NCI-H2227 (cell line): ENCODE measurements at regions not wholly inside any gene's neighbourhood (a gene's known extent, or its start where the extent isn't known, plus 50 kb on each side); places are given as distances from the start of the nearest gene placed in this dataset.

Source experiments
- DNase-seq: peaks from one replicate; lab custom pipeline; 2025; ENCODE audit not compliant: unreplicated experiment; lab: John Stamatoyannopoulos, UW

DNA sequence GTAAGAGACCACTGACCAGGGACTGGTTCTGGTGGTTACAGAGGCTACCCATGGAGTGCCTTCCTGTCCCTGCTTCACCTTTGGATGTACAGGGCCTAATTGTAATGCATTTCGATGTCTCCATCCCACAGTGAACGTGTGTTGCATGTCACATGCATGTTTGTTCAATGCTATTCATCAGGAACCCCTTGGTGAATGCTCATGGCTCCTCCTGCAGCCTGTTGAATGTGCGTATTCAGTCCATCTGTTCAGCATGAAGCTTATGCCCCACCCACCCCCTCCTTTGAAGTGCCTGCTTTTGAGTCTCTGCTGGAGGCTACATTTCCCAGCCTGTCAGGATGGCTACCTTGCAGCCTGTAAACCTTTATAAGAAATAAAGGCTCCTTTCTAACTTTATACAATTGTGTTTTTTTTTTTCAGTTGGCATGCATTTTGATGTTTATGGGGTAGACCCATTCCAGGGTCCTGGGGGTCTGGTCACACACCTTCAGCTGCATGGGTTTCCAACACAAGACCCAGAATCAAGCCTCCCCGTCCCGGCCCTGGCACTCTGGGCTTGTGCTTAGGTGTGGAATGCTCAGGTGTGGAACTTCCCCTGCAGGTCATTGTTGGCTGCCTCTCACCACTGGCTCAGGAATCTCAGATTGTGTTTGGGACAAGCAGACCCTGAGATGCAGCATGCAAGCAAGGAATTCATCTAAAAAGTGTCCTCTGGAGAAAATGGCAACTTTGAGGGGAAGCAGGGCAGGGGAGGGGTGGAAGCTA lies 238.8 kb upstream of the HDAC4 start:
- no peak for DNase-seq

DNA sequence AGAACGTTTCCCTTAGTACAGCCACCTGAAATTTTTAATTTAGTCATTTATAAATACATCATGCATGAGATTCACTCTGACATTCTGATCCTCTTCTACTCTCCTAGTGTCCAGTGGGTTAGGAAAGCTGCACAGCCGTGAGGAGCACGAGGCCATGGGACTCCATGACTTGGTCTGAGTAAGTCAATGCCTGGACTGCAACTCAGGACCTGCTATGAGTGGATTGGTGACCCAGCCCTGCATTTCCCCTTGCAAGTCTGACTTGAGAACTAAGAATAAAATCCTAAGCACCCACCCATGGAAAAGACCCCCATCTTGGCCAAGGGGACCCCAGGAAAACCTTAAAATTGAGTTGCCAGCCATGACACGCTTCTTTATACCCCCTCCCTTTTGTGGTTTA lies 237.6 kb upstream of the HDAC4 start:
- DNase-seq = no peak

DNA sequence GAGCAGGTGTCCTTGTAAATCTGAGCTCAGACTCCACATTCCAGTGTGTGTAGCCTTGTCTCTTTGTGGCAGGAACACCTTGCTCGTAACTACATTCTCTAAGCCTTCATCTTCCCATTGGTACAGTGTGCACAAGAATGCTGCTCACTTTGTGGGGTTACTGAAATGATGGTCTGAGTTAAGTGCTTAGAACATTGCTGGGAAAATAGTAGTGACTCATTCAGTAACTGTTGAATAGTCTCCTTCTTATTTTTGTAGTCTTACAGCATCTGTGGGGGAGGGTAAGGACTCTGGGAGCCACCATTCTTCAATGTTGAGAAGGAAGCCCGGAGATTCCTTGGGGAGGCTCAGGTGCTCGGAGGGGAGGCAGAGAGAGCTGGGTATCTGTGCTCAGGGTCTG lies 236.0 kb upstream of the HDAC4 start:
- DNase-seq = no peak

DNA sequence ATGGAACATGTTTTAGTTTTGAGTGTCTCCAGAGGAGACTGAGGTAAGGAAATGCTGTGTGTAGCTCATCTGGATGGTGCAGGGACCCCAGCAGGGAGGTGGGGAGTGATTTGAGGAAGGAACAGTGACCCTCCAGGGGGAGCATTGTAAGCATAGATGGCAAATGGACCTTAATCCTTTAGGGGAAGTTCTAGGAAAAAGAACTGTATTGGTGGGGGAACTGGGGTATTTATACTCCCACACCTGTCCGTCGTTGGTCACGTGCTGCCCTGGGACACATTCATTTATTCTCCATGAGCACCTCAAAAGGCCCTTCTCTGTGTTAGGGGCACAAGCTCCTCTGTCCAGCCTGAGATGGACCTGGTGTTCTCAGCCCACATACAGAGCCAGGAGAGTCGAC lies 233.9 kb upstream of the HDAC4 start:
- no peak for DNase-seq

DNA sequence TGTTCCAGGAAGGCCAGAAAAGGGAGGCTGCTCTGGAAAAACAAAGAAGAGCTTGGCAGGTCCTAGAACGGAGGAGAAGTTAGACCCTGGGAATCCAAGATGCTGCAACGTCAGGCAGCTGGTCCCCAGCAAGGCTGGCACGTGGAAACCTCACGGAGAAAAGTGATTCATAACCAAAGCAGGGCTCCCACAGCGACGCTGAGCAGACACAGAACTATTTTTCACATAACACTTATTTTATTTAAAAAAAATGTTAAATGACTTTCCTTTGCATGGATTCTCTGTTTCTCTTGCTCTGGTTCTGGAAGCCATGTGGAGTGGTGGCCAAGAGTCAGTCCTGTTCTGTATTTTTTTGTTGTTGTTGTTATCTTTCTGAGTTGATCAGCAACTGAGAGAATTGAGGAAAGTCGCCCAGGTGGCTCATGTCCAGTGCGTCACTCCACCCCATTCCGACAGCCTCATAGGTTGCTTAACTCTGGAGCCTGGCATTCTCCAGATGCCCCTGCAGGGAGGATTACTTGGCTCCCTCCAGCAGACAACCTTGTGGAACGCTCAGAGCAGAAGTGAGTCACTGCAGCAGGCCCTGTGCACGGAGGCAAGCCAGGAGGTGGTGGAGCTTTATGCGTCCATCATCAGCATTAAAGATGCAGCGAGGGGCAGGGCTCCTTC lies 229.9 kb upstream of the HDAC4 start:
- DNase-seq = no peak

DNA sequence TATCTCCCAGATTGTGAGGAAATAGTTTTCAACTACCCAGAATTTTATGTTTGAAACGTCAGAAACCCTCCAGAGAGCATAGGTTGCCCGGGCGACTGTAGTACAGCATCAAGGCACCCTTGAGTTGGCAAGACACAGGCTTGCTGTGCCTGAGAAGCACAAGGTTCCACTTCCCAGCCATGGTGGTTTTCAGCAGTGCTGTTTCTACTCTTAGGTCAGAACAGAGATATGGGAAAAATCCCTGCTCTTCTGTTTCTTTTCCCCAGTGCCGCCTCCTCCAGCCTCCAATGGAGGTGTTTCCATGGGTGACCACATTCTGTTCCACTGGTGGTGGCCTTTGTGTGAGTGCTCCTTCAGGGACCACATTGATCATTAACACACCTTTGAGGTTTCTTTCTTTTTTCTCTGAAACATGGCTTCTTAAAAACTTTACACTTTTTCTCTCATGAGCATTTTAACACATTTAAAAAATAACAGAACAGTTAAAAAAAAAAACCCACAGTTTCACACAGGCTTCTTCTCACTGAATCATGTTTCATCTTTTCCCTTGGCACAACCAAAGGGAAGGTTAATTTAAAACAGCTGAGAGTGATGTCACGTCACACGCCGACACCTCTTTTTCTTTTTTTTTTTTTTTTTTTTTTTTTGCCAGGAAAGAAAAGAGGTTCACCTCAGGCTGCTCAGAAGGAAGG lies 229.3 kb upstream of the HDAC4 start:
- no peak for DNase-seq

DNA sequence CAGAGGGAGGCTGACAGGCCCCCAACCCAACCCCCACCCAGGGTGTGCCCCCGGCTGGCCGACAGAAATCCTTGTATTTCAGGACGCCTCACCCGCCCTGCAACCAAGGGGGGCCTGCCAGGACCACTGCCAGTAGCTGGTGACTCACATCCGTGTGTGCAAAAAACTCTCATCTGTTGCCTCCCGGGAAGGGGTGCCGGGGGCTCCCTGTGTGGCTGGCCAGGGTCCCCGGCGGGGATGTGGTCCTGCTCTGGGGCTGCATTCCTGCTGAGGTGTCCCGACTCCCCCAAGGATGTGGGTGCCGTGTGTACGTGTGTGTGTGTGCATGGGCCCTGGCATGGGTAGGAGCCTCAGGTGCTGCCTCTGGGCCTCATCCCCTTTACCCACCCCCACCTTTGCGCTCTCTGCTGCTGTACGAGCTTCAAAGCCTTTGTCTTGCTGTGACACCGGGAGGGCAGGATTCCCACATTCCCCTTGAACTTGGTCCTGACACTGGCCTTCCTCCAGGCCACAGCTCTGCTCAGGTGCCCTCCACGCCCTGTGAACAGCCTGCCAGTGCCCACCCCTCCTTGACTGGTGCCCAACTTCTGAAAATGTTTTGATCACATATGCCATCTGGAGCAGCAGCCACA lies 226.3 kb upstream of the HDAC4 start:
- DNase-seq = no peak

DNA sequence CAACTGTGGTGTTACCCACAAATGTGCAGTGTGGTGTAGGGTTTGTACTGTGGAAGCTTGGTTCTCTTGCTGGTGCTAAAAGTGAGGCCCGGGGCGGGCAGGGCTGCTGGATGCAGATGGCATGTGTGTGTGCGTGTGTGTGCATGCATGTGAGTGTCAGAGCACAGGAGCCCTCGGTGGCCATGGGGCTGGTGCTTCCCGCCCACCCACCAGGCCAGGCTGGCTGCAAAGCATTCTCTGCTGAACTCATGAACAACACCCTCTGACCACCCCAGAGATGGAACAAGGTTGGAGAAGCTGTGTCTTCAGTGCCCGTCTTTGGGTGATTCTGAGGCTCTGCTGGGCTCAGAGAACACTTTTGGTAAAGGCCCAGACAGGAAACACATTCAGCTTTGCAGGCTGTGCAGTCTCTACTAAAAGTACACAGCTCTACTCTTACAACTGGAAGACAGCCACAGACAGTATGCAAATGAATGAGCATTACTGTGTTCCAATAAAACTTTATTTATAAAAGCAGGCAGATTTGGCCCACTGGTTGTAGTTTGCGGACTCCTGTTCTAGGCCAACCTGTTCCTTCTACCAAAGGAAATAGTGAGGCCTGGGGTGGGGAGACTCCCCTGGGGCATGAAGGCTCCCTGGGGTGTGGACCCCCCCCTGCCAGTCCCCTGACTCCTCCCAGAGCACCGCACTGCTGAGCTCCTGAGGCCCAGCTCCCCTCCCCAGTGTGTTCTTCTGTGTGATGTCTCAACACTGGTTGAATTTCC lies 225.3 kb upstream of the HDAC4 start:
- no peak for DNase-seq

DNA sequence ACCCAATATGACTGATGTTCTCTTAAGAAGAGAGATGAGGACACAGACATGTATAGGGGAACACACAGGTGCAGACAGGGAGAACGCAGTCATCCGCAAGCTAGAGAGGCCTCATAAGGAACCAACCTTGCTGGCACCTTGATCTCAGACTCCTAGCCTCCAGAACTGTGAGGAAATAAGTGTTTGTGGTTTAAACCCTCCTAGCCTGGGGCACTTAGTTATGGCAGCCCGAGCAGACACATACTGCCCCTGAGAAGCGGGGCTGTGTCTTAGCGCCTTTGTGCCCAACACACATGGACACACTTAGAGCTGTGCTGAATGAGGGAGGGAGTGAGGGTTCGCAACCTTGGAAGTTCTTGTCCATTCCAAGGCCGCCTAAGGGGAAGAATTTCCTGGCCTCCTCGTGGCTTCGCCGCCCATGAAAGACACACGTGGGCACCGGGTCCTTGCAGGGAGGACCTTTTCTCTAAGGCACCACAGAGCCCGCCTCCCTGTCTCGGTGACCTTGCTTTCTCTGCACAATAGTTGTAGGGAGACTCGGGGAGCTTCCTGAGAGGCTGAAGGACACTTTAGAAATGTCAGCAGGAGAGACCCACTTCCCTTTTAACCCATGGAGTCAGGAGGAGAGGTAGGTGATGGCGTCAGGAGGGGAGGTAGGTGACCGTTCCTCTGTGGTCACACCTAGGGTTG lies 224.5 kb upstream of the HDAC4 start:
- DNase-seq = no peak

DNA sequence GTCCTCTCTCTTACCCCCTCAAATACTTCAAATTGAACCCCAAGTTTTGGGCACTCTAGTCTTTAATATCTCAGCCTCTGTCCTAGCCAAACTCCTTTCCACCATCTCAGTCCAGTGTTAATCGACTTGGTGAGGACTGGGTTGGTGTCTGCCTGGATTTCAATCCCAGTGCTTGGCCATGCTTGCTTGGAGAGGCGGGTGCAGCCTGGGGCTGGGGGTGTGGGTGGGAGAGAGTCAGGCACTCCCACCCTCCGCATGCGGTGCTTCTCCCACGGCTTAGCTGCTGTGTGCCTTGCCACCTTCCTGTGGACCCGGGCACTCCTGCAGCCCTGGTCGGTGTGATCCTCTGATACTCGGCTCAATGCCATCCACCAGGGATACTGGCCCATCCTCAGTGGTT lies 220.8 kb upstream of the HDAC4 start:
- no peak for DNase-seq

DNA sequence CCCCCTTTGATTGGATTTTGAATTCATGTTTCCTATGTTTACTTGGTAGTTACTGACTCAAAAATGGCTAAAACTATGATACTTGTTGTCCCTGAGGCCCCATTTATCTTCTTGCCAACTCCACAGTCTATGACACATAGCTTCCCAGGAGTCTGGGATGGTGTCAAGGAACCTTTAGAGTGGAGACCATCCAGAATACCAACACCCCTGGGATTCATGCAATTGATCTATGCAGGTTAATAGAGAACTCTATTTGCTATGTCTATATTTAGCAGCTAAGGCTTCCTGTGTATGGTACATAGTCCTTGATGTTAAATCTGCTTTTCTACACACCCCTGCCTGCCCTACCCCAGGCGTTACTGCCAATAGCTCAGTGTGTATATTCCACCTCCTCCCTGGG lies 218.5 kb upstream of the HDAC4 start:
- no peak for DNase-seq

DNA sequence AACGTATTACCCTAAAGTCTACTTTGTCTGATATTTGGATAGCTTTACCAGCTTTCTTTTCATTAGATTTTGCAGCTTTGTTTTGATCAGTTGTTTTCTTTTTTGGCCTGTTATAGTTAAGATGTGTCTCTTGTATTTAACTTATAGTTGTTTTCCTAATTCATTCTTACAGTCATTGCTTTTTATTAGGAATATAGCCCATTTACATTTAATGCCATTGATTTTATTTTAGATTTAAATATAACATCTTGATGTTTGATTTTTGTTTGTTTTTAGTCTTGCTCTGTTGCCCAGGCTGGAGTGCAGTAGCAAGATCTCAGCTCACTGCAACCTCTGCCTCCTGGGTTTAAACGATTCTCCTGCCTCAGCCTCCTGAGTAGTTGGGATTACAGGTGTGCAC lies 215.9 kb upstream of the HDAC4 start:
- no peak for DNase-seq

DNA sequence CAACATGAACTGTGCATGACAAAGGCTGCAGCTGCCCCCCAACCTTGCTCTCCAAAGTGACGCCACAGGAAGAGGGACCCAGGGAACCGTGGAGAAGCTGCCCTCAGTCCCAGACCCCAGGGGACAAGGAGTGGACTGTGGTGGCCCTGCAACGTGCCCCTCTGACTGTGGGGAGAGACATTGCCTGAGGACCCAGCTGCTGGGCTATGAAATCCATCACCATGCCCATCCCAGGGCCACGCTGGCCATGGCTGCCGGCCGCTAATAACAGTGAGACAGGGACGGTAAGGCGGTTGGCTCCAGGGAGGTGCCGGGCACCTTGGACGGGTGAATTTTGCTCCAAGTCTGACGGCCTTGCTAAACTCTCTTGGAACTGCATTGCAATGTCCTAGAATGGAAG lies 211.3 kb upstream of the HDAC4 start:
- no peak for DNase-seq

DNA sequence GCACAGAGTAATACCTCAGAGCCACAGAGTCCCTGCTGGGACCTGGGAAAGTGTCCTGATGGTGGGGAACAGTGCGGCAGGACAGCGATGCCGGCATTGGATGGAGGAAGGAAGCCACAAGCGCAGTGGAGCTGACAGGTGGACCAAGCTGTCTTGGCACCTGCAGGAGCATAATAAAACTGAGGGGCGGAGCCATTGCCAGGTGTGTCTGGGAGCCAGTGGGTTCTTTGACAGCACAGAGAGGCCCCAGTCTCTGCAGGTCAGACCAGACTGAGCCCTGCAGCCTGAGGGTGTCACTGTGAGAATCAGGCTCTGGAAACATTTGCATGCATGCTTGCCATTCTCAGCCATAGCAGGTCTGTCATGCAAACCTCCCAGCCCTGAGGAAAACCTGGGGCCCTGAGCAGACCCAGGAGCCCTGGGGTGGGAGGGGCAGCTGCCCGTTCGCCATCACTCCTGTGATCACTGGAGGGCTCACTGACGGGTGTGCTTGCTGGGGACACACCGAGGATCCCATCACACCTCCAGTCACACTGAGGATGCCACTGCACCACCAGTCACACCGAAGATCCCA lies 210.5 kb upstream of the HDAC4 start:
- no peak for DNase-seq

DNA sequence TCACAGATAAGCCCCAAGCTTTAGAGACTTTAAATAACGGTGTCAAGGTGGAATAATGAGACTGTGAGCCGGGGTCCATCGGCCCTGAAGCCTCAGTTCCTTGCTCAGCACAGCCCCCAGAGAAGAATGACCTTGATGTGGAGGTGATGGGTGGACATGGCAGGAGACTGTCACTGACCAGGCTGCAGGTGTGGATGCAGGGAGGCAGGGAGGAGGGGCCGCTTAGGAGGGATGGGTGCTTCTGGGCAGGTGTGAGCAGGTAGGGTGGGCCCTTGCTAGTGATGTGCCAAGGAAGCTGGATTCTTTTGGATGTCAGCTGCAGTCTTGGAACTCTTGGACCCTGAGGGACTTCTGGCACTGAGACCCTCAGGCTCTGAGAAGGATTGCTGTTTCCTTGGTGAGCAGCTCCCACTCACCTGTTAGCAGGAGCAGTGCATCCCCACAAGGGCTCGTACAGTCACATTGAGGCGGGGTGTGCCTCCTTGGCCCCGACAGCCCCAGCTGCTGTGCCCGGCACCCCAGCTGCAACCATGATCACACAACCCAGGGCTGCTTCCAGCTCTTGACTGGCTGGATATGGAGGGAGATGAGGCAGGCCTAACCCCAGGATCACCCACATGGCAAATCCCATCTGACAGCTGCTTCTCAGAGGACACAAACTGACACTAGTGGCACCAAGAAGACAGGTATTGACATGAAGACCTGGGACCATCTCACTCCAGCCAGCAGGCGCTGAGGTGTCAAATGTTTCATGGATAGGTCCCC lies 209.8 kb upstream of the HDAC4 start:
- DNase-seq = no peak

DNA sequence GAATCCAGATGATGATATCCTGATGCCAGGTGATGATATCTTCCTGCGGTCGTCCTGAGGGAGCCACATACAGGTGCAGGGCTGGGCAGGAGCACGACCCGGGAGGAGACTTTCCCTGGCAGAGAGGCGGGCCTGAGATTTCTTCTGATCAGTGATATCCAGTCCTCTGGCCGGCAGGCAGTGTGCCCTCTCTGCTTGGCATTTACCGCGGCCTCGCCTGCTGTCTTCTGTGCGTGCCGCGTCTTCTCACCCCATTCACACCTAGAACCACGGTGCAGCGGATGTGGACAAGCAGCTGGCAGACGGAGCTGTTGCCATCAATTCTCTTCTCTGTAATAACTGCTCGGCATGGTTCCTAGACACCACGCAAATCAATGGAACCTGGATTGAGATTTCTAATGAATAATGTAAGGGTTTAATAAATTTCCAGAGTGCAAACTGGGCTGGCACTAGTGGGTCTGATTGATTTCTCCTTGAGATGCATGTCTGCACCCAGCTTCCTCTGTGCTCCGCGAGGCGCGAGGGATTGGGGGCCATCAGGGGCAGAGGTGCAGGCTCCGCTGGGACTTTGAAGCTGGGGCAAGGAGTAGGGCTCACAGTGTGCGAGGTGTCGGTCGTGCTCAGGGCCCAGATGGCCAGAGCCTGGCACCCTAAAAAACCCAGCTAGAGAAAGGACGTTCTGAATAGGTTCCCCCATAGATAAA lies 208.9 kb upstream of the HDAC4 start:
- no peak for DNase-seq

DNA sequence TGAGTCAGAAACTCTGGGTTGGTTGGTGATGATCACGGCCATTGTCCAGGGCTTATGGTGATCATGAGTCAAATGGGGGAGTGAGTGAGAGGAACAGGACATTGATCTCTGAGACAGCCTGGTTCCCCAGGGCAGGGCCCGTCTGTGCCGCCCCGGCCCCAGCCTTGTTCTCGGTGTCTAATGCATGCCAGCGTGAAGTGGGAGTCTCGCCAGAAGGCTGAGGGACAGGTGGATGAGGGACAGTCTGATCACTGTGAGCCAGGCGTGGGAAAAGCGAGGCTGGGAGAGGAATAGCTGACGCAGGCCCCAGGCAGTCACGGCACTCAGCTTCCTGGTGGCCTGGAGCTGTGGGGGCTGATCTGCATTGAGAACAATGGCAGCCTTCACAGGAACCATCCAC lies 208.3 kb upstream of the HDAC4 start:
- DNase-seq = no peak

DNA sequence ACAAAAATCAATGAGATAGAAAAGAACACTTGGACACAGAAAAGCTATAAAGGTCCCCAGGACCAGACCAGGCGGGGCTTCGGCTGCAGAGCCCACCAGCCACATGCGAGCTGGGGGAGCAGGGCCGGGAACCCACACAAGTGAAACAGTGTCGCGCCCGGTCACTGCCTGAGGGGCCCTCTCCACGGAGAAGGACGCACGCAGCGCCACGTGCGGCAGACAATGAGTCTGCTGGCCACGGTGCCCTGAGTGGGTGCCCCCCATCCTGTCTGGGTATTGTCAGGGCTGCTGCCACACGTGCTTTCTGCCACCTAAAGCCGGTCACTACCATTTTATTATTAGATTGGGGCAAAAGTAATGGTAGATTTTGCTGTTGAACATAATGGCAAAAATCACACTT lies 207.9 kb upstream of the HDAC4 start:
- no peak for DNase-seq

DNA sequence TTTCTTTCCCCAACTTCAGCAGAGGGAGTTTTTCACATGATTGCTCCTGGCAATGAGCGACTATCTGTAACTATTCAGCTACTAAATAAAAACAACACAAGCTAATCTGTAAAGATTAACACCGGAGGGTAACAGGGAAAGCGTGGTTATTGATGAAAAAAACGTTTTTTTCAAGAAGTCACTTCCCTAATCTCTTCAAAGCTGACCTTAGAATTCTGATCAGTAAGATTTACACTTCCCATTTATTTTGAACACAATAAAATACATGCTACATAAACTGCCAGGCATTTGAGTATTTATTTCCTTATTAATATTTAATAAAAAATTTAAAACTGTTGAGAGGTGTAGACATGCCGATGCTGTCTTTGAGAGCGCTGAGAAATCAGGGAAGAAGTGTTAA lies 207.4 kb upstream of the HDAC4 start:
- DNase-seq = no peak
